NCI-H1436 (cell line): ENCODE measurements at regions not wholly inside any gene's neighbourhood (a gene's known extent, or its start where the extent isn't known, plus 50 kb on each side); places are given as distances from the start of the nearest gene placed in this dataset.
A peak's percentile ranks its signal among the peaks of the same experiment; 100 is the strongest.

ENCODE experiments used
- DNase-seq: peaks from one replicate; lab custom pipeline; 2025; lab: John Stamatoyannopoulos, UW

- DNase-seq = no peak
These were observed 312.0 kb upstream of the MSX2 start for GRCh38 chr5:174412374-174412773.

GRCh38 chr5:174412941-174413340 lies 311.4 kb upstream of the MSX2 start:
- DNase-seq = no peak

GRCh38 chr5:174413567-174414314 lies 310.6 kb upstream of the MSX2 start:
- DNase-seq = no peak

- DNase-seq = no peak
These were observed 310.1 kb upstream of the MSX2 start for GRCh38 chr5:174414315-174414710.

- DNase-seq = no peak
These were observed 305.4 kb upstream of the MSX2 start for GRCh38 chr5:174418809-174419539.

- DNase-seq = peak; percentile 65
These were observed 304.7 kb upstream of the MSX2 start for GRCh38 chr5:174419540-174420132.

- DNase-seq = no peak
These were observed 303.6 kb upstream of the MSX2 start for GRCh38 chr5:174420651-174421407.

- no peak for DNase-seq
These were observed 303.0 kb upstream of the MSX2 start for GRCh38 chr5:174421408-174421805.

- no peak for DNase-seq
These were observed 300.8 kb upstream of the MSX2 start for GRCh38 chr5:174423558-174423957.

GRCh38 chr5:174424219-174425053 lies 299.9 kb upstream of the MSX2 start:
- no peak for DNase-seq

- no peak for DNase-seq
These were observed 299.0 kb upstream of the MSX2 start for GRCh38 chr5:174425271-174425963.

- no peak for DNase-seq
These were observed 298.5 kb upstream of the MSX2 start for GRCh38 chr5:174425964-174426290.

GRCh38 chr5:174426388-174426787 lies 298.0 kb upstream of the MSX2 start:
- DNase-seq = no peak

GRCh38 chr5:174426851-174427250 lies 297.5 kb upstream of the MSX2 start:
- DNase-seq = no peak

- DNase-seq = no peak
These were observed 297.1 kb upstream of the MSX2 start for GRCh38 chr5:174427304-174427703.

- DNase-seq = no peak
These were observed 295.5 kb upstream of the MSX2 start for GRCh38 chr5:174428895-174429294.

- no peak for DNase-seq
These were observed 293.4 kb upstream of the MSX2 start for GRCh38 chr5:174430940-174431339.

- DNase-seq = no peak
These were observed 292.9 kb upstream of the MSX2 start for GRCh38 chr5:174431504-174431903.

- no peak for DNase-seq
These were observed 291.3 kb upstream of the MSX2 start for GRCh38 chr5:174433098-174433497.

GRCh38 chr5:174436750-174437149 lies 287.6 kb upstream of the MSX2 start:
- DNase-seq = no peak
